ENCODE measurements at regions not wholly inside any gene's neighbourhood (a gene's known extent, or its start where the extent isn't known, plus 50 kb on each side); places are given as distances from the start of the nearest gene placed in this dataset.
"Not testable (repeated sequence)": the region's sequence is repeated elsewhere in the genome, so short reads cannot be mapped to it uniquely, and the experiment has no call there.

GRCh38 chr15:96472681-96473080 is 142.2 kb downstream of the NR2F2 start:
- DNase-seq: no peak

- DNase-seq: no peak
Measured at GRCh38 chr15:96473556-96473955, 143.1 kb downstream of the NR2F2 start.

GRCh38 chr15:96474231-96474664 is 143.7 kb downstream of the NR2F2 start:
- no peak for DNase-seq

- DNase-seq: no peak
Measured at GRCh38 chr15:96477227-96477626, 146.7 kb downstream of the NR2F2 start.

- not testable (repeated sequence) for DNase-seq
Measured at GRCh38 chr15:96484412-96484811, 153.9 kb downstream of the NR2F2 start.

- no peak for DNase-seq
Measured at GRCh38 chr15:96484830-96485229, 154.3 kb downstream of the NR2F2 start.

- no peak for DNase-seq
Measured at GRCh38 chr15:96487245-96487644, 156.7 kb downstream of the NR2F2 start.

DNA sequence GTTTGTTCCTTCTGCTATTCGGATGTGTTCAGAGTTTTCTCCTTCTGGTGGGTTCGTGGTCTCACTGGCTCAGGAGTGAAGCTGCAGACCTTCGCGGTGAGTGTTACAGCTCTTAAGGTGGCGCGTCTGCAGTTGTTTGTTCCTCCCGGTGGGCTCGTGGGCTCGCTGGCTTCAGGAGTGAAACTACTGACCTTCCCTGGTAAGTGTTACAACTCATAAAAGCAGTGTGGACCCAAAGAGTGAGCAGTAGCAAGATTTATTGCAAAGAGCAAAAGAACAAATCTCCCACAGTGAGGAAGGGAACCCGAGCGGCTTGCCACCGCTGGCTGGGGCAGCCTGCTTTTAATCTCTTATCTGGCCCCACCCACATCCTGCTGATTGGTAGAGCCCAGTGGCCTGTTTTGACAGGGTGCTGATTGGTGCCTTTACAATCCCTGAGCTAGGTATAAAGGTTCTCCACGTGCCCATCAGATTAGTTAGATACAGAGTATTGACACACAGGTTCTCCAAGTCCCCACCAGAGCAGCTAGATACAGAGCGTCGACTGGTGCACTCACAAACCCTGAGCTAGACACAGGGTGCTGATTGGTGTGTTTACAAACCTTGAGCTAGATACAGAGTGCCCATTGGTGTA is 160.7 kb downstream of the NR2F2 start:
- DNase-seq: not testable (repeated sequence)

DNA sequence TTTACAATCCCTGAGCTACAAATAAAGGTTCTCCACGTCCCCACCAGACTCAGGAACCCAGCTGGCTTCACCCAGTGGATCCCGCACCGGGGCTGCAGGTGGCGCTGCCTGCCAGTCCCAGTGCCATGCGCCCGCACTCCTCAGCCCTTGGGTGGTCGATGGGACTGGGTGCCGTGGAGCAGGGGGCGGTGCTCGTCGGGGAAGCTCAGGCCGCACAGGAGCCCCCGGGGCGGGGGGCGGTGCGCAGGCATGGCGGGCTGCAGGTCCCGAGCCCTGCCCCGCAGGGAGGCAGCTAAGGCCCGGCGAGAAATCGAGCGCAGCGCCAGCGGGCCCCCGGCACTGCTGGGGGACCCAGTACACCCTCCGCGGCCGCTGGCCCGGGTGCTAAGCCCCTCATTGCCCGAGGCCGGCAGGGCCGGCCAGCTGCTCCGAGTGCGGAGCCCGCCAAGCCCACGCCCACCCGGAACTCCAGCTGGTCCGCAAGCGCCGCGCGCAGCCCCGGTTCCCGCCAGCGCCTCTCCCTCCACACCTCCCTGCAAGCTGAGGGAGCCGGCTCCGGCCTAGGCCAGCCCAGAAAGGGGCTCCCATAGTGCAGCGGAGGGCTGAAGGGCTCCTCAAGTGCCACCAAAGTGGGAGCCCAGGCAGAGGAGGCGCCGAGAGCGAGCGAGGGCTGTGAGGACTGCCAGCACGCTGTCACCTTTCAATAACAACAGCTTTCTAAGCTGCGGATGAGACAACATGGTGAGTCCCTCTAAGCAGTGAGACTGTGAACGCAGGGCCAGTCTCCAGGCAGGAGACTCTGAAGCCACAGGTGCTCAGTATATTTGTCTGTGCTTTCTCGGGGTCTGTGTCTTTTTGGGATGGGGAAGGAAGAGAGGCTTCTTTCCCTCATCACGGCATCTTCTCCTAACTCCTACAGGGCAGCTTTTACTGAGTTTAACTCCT is 161.5 kb downstream of the NR2F2 start:
- not testable (repeated sequence) for DNase-seq

DNA sequence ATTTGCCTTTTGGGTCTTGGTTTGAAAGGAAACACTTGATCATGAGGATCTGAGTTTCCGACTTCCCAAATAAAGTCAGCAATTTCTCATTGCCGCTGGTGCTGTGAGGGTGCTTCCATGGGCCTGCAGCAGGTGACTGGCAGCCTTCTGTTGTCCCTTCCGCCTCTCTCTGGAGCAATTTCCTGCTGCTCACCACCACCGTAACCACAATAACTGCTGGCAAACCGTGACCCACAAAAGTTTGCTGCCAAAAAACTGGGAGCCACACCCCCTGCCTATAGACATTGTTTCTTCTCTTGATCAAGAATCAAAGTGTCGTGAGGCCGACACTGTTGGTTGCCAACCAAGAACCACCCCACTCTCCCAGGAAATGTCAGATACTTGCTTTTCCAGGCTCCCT is 164.0 kb downstream of the NR2F2 start:
- no peak for DNase-seq

- DNase-seq: no peak
Measured at GRCh38 chr15:96495386-96495785, 164.9 kb downstream of the NR2F2 start.

DNA sequence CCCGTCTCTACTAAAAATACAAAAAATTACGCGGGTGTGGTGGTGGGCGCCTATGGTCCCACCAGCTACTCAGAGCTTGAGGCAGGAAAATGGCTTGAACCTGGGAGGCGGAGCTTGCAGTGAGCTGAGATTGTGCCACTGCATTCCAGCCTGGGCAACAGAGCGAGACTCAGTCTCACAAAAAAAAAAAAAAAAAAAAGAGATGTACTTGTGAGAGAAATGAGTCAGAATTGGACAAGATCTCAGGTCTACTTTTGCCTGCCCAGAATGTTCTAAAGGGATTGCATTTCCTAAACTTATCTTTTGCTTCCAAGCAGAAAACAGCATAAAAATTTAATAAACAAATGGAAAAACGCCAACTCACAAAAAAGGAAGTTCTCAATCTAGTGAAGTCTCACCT is 167.5 kb downstream of the NR2F2 start:
- no peak for DNase-seq

- DNase-seq: no peak
Measured at GRCh38 chr15:96500508-96500907, 170.0 kb downstream of the NR2F2 start.

DNA sequence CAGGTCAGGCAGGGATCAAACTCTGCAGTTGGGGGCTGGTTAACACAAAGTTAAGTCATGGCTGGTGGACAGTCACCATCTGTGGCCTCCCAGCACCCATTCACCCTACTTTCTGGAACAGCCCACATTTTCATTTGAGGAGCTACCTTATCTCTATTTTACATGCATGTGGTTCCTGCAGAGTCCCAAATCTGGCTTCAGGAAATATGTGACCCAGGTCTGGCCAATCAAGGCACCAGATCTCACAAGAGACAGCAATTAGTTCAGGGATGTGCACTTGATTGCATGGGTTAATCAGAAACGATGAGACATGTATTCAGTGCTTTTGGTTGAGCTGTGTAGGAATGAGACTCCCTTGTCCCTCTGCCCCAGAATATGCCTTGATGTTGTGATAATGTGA is 170.9 kb downstream of the NR2F2 start:
- no peak for DNase-seq

DNA sequence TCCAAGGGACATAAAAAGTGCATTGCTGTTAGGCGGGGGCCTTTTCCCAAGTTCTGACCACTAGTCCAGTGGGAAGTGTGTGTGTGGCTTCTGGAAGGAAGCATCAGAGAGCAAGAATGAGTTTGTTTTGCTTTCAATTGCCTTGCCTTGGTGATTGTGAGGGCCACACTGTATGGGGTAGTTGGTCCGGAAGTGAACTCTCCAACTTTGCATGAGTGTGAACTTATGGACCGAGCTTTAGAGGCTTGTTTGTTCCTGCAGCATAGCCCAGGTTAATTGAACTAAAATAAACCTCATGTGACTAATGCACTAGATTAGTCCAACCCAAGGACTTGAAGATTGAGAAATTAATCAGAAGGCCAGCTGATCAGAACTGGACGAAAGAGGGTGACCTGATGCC is 171.7 kb downstream of the NR2F2 start:
- DNase-seq: no peak

DNA sequence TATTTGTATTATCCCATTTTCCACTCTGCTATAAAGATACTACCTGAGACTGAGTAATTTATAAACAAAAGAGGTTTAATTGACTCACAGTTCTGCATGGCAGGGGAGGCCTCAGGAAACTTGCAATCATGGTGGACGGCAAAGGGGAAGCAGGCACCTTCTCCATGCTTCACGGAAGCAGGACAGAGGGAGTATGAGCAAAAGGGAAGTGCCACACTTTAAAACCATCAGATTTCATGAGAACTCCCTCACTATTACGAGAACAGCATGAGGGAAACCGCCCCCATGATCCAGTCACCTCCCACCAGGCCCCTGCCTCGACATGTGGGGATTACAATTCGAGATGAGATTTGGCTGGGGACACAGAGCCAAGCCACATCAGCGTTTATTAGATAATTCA is 172.8 kb downstream of the NR2F2 start:
- DNase-seq: no peak

DNA sequence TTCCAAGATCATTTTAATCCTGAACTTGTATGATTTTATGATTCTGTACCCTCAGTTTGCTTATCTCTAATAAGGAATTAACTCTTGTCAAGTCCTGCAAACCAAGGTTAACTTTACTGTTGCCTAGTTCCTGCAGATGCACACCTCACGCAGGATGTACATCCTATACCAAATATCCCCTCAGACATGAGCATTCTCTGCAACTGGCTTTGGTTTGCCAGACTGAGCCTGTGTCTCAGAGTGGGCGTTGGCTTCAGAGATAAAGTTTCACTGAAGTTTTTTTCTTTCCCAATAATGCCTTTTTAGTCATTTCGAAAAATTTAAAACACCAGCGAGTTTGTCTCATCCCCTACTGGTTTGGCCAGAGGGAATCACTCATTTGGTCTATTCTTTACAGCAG is 173.9 kb downstream of the NR2F2 start:
- DNase-seq: no peak

- no peak for DNase-seq
Measured at GRCh38 chr15:96505014-96505413, 174.5 kb downstream of the NR2F2 start.

GRCh38 chr15:96514607-96515285 is 184.2 kb downstream of the NR2F2 start:
- DNase-seq: no peak

DNA sequence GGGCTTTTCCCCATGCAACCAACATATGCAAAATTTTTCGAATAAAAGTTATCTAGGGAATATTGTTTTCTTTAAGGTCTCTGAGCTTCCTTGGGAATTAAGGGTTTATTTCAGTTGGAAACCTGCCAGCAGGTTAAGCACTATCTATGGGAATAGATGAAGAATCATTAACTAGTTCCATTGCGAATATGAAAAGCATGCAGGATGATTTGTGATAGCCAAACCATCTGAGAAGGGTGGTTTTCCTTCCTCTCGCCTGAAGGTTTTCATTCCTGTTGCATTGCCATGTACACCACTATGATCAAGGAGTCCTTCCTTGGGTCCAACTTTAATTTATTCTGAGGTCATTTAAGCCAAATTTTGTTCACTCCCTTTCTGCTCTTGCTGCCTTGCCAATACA is 184.9 kb downstream of the NR2F2 start:
- no peak for DNase-seq

GRCh38 chr15:96521386-96521785 is 190.9 kb downstream of the NR2F2 start:
- no peak for DNase-seq

- DNase-seq: no peak
Measured at GRCh38 chr15:96524676-96525417, 194.3 kb downstream of the NR2F2 start.

DNA sequence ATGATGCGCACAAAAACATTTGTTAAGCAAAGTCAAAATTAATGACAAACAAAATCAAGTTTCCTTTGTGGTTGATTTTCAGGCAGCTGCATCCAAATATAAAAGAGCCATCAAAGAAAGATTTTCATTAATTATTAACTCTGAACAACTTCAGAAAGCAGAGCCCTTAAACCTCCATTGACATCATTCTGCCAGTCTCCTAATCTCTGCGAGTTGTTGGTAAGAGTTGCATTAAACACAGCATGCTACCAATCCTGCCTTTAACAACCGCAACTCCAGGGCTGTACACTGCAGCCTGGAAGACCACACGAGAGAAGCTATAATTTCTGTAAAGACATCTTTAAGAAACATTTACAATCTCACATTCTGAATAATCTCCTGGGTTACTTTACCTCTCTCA is 204.6 kb downstream of the NR2F2 start:
- no peak for DNase-seq
